CD4-positive, alpha-beta T cell treated with Interleukin-4 for 4 hours (primary cell): ENCODE measurements at regions not wholly inside any gene's neighbourhood (a gene's known extent, or its start where the extent isn't known, plus 50 kb on each side); places are given as distances from the start of the nearest gene placed in this dataset.
"Not testable (repeated sequence)": the region's sequence is repeated elsewhere in the genome, so short reads cannot be mapped to it uniquely, and the experiment has no call there.

Experiments
- DNase-seq: peaks from one replicate; pipeline ENCODE4 v3.0.0-alpha.2; 2020

GRCh38 chr6:10101551-10102252 is 313.2 kb downstream of the TFAP2A start:
- no peak for DNase-seq

GRCh38 chr6:10099529-10100140 is 315.2 kb downstream of the TFAP2A start:
- no peak for DNase-seq

GRCh38 chr6:10098756-10099528 is 315.9 kb downstream of the TFAP2A start:
- DNase-seq = no peak

- DNase-seq = no peak
These were observed 321.6 kb downstream of the TFAP2A start for GRCh38 chr6:10093282-10093681.

GRCh38 chr6:10084111-10084986 is 330.5 kb downstream of the TFAP2A start:
- no peak for DNase-seq

- DNase-seq = no peak
These were observed 332.5 kb downstream of the TFAP2A start for GRCh38 chr6:10082385-10082784.

GRCh38 chr6:10081957-10082356 is 332.9 kb downstream of the TFAP2A start:
- DNase-seq = no peak

- no peak for DNase-seq
These were observed 333.8 kb downstream of the TFAP2A start for GRCh38 chr6:10081075-10081474.

GRCh38 chr6:10080561-10080960 is 334.3 kb downstream of the TFAP2A start:
- no peak for DNase-seq

- DNase-seq = no peak
These were observed 336.3 kb downstream of the TFAP2A start for GRCh38 chr6:10078581-10078980.

- not testable (repeated sequence) for DNase-seq
These were observed 340.1 kb downstream of the TFAP2A start for GRCh38 chr6:10074726-10075125.

- DNase-seq = no peak
These were observed 341.5 kb downstream of the TFAP2A start for GRCh38 chr6:10073341-10073740.

- DNase-seq = no peak
These were observed 343.1 kb downstream of the TFAP2A start for GRCh38 chr6:10071631-10072220.

- DNase-seq = no peak
These were observed 354.9 kb downstream of the TFAP2A start for GRCh38 chr6:10060004-10060403.

- DNase-seq = no peak
These were observed 360.2 kb downstream of the TFAP2A start for GRCh38 chr6:10054672-10055071.

GRCh38 chr6:10051283-10051682 is 363.6 kb downstream of the TFAP2A start:
- DNase-seq = no peak

- no peak for DNase-seq
These were observed 366.2 kb downstream of the TFAP2A start for GRCh38 chr6:10048370-10049297.

GRCh38 chr6:10042280-10042679 is 372.6 kb downstream of the TFAP2A start:
- DNase-seq = no peak

GRCh38 chr6:10033223-10033829 is 381.5 kb downstream of the TFAP2A start:
- DNase-seq = no peak

GRCh38 chr6:10031617-10032016 is 383.3 kb downstream of the TFAP2A start:
- DNase-seq = no peak
